Endothelial cell of umbilical vein (primary cell): ENCODE measurements at regions not wholly inside any gene's neighbourhood (a gene's known extent, or its start where the extent isn't known, plus 50 kb on each side); places are given as distances from the start of the nearest gene placed in this dataset.

ENCODE experiments used
- GATA2 ChIP-seq: IDR thresholded peaks from 2 replicates; pipeline ENCODE4 v1.7.0; 2011; ENCODE audit warnings: low read depth, mild to moderate bottlenecking, moderate library complexity, mixed read lengths, low read length; ENCODE audit not compliant: insufficient read length, insufficient read depth
- POLR2A ChIP-seq: IDR thresholded peaks from 2 replicates; pipeline ENCODE4 v1.6.1; 2012; ENCODE audit warnings: low read depth, mild to moderate bottlenecking, control low read depth, low read length
- POLR2AphosphoS5 ChIP-seq: IDR thresholded peaks from 2 replicates; pipeline ENCODE4 v1.6.1; 2012; ENCODE audit warnings: low read depth, mild to moderate bottlenecking, control low read depth, low read length, moderate library complexity; ENCODE audit not compliant: insufficient read depth
- TF ChIP-seq, protein P1 (sequence below), 2 donors: IDR thresholded peaks; 1 replicate in 1 of 2; 2 replicates in 1 of 2; pipeline ENCODE4 v1.5.1; 2011; ENCODE audit warnings: low read length in 2 of 2, mild to moderate bottlenecking in 2 of 2, moderate library complexity in 2 of 2, control low read depth in 1 of 2, inconsistent platforms in 1 of 2, low read depth in 1 of 2; ENCODE audit not compliant: insufficient read depth in 1 of 2; ENCODE audit errors: extremely low read depth in 1 of 2
- TF ChIP-seq, protein P2 (sequence below): IDR thresholded peaks from 2 replicates; pipeline ENCODE4 v1.6.1; 2011; ENCODE audit not compliant: insufficient read depth, insufficient read length

DNA sequence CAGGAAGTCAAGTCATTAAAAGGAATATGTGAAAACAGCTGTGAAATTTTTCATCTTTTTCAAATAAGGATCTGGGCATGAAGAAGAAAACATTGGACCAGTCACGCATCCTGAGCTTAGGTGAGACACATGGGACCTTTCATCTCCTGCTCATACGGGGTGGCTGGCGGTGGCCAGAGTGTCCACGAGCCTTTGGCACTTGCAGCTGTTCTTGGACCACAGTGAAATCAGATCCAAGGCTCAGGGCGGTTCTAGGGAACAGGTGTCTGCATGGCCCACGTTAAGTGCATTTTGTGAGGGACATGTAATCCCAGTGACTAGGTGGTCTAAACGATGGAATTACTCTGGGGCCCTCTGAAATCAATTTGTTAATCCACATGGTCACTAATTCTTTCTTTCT lies 212.7 kb upstream of the COPS8 start:
- TF ChIP-seq, protein P1, sequence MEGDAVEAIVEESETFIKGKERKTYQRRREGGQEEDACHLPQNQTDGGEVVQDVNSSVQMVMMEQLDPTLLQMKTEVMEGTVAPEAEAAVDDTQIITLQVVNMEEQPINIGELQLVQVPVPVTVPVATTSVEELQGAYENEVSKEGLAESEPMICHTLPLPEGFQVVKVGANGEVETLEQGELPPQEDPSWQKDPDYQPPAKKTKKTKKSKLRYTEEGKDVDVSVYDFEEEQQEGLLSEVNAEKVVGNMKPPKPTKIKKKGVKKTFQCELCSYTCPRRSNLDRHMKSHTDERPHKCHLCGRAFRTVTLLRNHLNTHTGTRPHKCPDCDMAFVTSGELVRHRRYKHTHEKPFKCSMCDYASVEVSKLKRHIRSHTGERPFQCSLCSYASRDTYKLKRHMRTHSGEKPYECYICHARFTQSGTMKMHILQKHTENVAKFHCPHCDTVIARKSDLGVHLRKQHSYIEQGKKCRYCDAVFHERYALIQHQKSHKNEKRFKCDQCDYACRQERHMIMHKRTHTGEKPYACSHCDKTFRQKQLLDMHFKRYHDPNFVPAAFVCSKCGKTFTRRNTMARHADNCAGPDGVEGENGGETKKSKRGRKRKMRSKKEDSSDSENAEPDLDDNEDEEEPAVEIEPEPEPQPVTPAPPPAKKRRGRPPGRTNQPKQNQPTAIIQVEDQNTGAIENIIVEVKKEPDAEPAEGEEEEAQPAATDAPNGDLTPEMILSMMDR (IDR thresholded peaks at IDR 0.05; ENCODE audit: extremely low read depth in 1 of 2, insufficient read depth in 1 of 2, low read depth in 1 of 2, low read length in 2 of 2), result no peak
- TF ChIP-seq, protein P2, sequence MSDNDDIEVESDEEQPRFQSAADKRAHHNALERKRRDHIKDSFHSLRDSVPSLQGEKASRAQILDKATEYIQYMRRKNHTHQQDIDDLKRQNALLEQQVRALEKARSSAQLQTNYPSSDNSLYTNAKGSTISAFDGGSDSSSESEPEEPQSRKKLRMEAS, result no peak
- no peak for TF ChIP-seq GATA2
- no peak for TF ChIP-seq POLR2A
- TF ChIP-seq POLR2AphosphoS5, result no peak
